ENCODE measurements at regions not wholly inside any gene's neighbourhood (a gene's known extent, or its start where the extent isn't known, plus 50 kb on each side); places are given as distances from the start of the nearest gene placed in this dataset.

DNA sequence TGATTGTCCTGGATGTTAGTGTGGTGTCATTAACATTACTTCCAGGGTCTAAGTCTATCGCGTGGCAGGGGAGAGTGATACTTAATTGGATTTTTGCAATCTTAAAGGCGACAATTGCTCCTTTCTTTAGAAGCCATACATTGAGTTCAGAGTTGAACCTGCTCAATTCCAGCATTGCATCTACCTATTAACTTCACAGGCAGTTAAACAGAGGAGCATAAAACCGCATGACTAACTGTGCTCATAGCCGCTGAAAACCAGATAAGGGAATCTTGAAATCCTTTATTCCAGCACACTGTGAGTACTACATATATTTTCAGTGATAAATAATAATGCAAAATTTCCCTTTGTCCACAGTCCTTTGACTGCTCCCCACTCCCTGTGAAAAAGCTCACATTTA, 255.3 kb downstream of the STK31 start:
- TF ChIP-seq CTCF (IDR thresholded peaks at IDR 0.05), result no peak
- TF ChIP-seq POLR2AphosphoS5 (IDR thresholded peaks at IDR 0.05), result no peak
